ENCODE measurements at regions not wholly inside any gene's neighbourhood (a gene's known extent, or its start where the extent isn't known, plus 50 kb on each side); places are given as distances from the start of the nearest gene placed in this dataset.

GRCh38 chr2:199128476-199129229 is 329.1 kb downstream of the SATB2 start:
- TF ChIP-seq CTCF (IDR thresholded peaks at IDR 0.05; ENCODE audit: control extremely low read depth, extremely low read depth, low read depth, missing control alignments): no peak
- CTCF ChIA-PET: no interaction called here
- DNase-seq (ENCODE audit: extremely low spot score): no peak
- POLR2A ChIA-PET: no interaction called here

GRCh38 chr2:199119796-199120195 is 337.9 kb downstream of the SATB2 start:
- ChIA-PET CTCF (no interaction called here), POLR2A (no interaction called here)
- DNase-seq (ENCODE audit: extremely low spot score): no peak
- TF ChIP-seq CTCF (IDR thresholded peaks at IDR 0.05; ENCODE audit: control extremely low read depth, extremely low read depth, low read depth, missing control alignments): no peak

GRCh38 chr2:199118673-199119112 is 339.0 kb downstream of the SATB2 start:
- DNase-seq (ENCODE audit: extremely low spot score): no peak
- CTCF ChIA-PET: no interaction called here
- POLR2A ChIA-PET: no interaction called here
- TF ChIP-seq CTCF (IDR thresholded peaks at IDR 0.05; ENCODE audit: control extremely low read depth, extremely low read depth, low read depth, missing control alignments): no peak

GRCh38 chr2:199115169-199115568 is 342.6 kb downstream of the SATB2 start:
- POLR2A ChIA-PET: no interaction called here

GRCh38 chr2:199113111-199113510 is 344.6 kb downstream of the SATB2 start:
- DNase-seq (ENCODE audit: extremely low spot score): no peak
- CTCF ChIA-PET: no interaction called here
- POLR2A ChIA-PET: no interaction called here
- no peak for TF ChIP-seq CTCF (IDR thresholded peaks at IDR 0.05; ENCODE audit: control extremely low read depth, extremely low read depth, low read depth, missing control alignments)

More at GRCh38 chr2:199115169-199115568, 342.6 kb downstream of the SATB2 start:
- no peak for DNase-seq (ENCODE audit: extremely low spot score)
- no peak for TF ChIP-seq CTCF (IDR thresholded peaks at IDR 0.05; ENCODE audit: control extremely low read depth, extremely low read depth, low read depth, missing control alignments)
- CTCF ChIA-PET: interaction anchor here (0.7 kb wide), 1 partner anchor 28 kb away, joined by 3 read pairs; no protein-coding TSS in a partner anchor

- no peak for DNase-seq (ENCODE audit: extremely low spot score)
- ChIA-PET CTCF (no interaction called here), POLR2A (no interaction called here)
- no peak for TF ChIP-seq CTCF (IDR thresholded peaks at IDR 0.05; ENCODE audit: control extremely low read depth, extremely low read depth, low read depth, missing control alignments)
These were observed 346.3 kb downstream of the SATB2 start for GRCh38 chr2:199111458-199111857.

Data from GM10248 (cell line).